ENCODE measurements at regions not wholly inside any gene's neighbourhood (a gene's known extent, or its start where the extent isn't known, plus 50 kb on each side); places are given as distances from the start of the nearest gene placed in this dataset.

DNA sequence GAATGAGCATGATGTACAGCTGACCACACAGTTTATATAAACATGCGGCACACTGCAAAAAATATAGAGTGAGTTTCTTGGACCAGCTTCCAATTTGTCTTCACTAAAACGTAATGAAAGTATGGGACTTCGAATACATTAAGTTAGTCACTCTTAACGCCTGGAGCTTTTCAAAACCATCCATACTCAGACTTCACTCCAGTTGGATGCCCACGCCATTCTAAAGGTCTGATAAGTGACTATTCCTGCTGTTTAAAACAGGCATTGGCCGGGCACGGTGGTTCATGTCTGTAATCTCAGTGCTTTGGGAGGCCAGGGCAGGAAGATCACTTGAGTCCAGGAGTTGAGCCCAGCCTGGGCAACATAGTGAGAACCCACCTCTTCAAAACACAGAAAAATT is 84.6 kb downstream of the MYL12B start:
- H3K9me3 ChIP-seq (ENCODE audit: control insufficient read depth, insufficient read depth, low read depth, low read length), result no peaks in the 10 kb centered on the region
- ChIA-PET CTCF (interaction anchor here (0.5 to 1.1 kb wide), 5 partner anchors 11 to 301 kb away, joined by 3 to 5 read pairs (median 4); no protein-coding TSS in a partner anchor), POLR2A (no interaction called here)
- H3K4me1 ChIP-seq (ENCODE audit: control insufficient read depth, insufficient read depth, low read length), result no peaks in the 10 kb centered on the region
- no peak overlapping the region for H3K4me3 ChIP-seq (ENCODE audit: low read depth, low read length)
- H3K36me3 ChIP-seq (ENCODE audit: control insufficient read depth in 2 of 2, insufficient read depth in 1 of 2, low read length in 2 of 2), result no peaks in the 10 kb centered on the region
- no peak overlapping the region for H3K27ac ChIP-seq (ENCODE audit: extremely low read depth, low read depth, low read length)
- TF ChIP-seq ZNF221 (tag by site-specific recombination; IDR thresholded peaks at IDR 0.05; ENCODE audit: borderline replicate concordance) (no peak), HOXA7 (CRISPR knock-in tag; IDR thresholded peaks at IDR 0.05; ENCODE audit: borderline replicate concordance) (no peak), ZNF48 (tag by site-specific recombination; IDR thresholded peaks at IDR 0.05) (no peak), KLF7 (tag by site-specific recombination; IDR thresholded peaks at IDR 0.05; ENCODE audit: borderline replicate concordance) (no peak), OVOL3 (tag by site-specific recombination; IDR thresholded peaks at IDR 0.05) (no peak), PRDM1 (tag by site-specific recombination; IDR thresholded peaks at IDR 0.05) (no peak), MYNN (tag by site-specific recombination; IDR thresholded peaks at IDR 0.05; ENCODE audit: borderline replicate concordance) (no peak), ZNF426 (tag by site-specific recombination; IDR thresholded peaks at IDR 0.05) (no peak)
- TF ChIP-seq, protein P1, sequence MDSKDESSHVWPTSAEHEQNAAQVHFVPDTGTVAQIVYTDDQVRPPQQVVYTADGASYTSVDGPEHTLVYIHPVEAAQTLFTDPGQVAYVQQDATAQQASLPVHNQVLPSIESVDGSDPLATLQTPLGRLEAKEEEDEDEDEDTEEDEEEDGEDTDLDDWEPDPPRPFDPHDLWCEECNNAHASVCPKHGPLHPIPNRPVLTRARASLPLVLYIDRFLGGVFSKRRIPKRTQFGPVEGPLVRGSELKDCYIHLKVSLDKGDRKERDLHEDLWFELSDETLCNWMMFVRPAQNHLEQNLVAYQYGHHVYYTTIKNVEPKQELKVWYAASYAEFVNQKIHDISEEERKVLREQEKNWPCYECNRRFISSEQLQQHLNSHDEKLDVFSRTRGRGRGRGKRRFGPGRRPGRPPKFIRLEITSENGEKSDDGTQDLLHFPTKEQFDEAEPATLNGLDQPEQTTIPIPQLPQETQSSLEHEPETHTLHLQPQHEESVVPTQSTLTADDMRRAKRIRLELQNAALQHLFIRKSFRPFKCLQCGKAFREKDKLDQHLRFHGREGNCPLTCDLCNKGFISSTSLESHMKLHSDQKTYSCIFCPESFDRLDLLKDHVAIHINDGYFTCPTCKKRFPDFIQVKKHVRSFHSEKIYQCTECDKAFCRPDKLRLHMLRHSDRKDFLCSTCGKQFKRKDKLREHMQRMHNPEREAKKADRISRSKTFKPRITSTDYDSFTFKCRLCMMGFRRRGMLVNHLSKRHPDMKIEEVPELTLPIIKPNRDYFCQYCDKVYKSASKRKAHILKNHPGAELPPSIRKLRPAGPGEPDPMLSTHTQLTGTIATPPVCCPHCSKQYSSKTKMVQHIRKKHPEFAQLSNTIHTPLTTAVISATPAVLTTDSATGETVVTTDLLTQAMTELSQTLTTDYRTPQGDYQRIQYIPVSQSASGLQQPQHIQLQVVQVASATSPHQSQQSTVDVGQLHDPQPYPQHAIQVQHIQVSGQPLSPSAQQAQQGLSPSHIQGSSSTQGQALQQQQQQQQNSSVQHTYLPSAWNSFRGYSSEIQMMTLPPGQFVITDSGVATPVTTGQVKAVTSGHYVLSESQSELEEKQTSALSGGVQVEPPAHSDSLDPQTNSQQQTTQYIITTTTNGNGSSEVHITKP (tag by site-specific recombination; IDR thresholded peaks at IDR 0.05), result no peak
- TF ChIP-seq, protein P2, sequence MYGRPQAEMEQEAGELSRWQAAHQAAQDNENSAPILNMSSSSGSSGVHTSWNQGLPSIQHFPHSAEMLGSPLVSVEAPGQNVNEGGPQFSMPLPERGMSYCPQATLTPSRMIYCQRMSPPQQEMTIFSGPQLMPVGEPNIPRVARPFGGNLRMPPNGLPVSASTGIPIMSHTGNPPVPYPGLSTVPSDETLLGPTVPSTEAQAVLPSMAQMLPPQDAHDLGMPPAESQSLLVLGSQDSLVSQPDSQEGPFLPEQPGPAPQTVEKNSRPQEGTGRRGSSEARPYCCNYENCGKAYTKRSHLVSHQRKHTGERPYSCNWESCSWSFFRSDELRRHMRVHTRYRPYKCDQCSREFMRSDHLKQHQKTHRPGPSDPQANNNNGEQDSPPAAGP (tag by site-specific recombination; IDR thresholded peaks at IDR 0.05), result no peak
- TF ChIP-seq, protein P3, sequence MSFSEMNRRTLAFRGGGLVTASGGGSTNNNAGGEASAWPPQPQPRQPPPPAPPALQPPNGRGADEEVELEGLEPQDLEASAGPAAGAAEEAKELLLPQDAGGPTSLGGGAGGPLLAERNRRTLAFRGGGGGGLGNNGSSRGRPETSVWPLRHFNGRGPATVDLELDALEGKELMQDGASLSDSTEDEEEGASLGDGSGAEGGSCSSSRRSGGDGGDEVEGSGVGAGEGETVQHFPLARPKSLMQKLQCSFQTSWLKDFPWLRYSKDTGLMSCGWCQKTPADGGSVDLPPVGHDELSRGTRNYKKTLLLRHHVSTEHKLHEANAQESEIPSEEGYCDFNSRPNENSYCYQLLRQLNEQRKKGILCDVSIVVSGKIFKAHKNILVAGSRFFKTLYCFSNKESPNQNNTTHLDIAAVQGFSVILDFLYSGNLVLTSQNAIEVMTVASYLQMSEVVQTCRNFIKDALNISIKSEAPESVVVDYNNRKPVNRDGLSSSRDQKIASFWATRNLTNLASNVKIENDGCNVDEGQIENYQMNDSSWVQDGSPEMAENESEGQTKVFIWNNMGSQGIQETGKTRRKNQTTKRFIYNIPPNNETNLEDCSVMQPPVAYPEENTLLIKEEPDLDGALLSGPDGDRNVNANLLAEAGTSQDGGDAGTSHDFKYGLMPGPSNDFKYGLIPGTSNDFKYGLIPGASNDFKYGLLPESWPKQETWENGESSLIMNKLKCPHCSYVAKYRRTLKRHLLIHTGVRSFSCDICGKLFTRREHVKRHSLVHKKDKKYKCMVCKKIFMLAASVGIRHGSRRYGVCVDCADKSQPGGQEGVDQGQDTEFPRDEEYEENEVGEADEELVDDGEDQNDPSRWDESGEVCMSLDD (tag by site-specific recombination; IDR thresholded peaks at IDR 0.05), result no peak

DNA sequence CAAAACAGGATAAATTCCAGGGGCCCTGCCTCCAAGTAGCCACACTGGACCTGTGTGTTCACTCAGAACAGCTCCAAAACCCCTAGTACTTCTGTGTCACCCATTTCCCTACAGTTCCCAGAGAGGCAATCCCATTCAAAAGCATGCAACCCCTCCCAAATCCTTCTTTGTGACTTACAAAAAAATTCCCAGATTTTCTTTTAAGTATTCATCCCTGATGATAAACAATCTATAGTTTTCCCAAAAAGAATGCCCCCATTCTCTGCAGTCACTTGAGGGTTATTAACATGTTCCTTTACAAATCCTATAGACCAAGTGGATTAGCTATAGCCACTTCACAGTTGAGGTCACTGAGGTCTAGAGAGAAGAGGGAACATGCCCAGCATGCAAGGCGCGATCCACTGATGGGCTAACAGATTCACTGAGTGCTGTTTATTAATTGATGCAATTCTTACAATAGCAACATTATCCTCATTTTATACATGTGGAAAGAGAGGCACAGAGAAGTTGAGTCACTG is 85.4 kb downstream of the MYL12B start:
- H3K4me1 ChIP-seq (ENCODE audit: control insufficient read depth, insufficient read depth, low read length), result no peaks in the 10 kb centered on the region
- POLR2A ChIA-PET, result no interaction called here
- H3K9me3 ChIP-seq (ENCODE audit: control insufficient read depth, insufficient read depth, low read depth, low read length), result no peaks in the 10 kb centered on the region
- no peaks in the 10 kb centered on the region for H3K36me3 ChIP-seq (ENCODE audit: control insufficient read depth in 2 of 2, insufficient read depth in 1 of 2, low read length in 2 of 2)
- CTCF ChIA-PET, result interaction anchor here (0.5 kb wide), 1 partner anchor 43 kb away, joined by 5 read pairs; no protein-coding TSS in a partner anchor
- no peak overlapping the region for H3K27ac ChIP-seq (ENCODE audit: extremely low read depth, low read depth, low read length)
- H3K4me3 ChIP-seq (ENCODE audit: low read depth, low read length), result no peak overlapping the region
- TF ChIP-seq, protein P4, sequence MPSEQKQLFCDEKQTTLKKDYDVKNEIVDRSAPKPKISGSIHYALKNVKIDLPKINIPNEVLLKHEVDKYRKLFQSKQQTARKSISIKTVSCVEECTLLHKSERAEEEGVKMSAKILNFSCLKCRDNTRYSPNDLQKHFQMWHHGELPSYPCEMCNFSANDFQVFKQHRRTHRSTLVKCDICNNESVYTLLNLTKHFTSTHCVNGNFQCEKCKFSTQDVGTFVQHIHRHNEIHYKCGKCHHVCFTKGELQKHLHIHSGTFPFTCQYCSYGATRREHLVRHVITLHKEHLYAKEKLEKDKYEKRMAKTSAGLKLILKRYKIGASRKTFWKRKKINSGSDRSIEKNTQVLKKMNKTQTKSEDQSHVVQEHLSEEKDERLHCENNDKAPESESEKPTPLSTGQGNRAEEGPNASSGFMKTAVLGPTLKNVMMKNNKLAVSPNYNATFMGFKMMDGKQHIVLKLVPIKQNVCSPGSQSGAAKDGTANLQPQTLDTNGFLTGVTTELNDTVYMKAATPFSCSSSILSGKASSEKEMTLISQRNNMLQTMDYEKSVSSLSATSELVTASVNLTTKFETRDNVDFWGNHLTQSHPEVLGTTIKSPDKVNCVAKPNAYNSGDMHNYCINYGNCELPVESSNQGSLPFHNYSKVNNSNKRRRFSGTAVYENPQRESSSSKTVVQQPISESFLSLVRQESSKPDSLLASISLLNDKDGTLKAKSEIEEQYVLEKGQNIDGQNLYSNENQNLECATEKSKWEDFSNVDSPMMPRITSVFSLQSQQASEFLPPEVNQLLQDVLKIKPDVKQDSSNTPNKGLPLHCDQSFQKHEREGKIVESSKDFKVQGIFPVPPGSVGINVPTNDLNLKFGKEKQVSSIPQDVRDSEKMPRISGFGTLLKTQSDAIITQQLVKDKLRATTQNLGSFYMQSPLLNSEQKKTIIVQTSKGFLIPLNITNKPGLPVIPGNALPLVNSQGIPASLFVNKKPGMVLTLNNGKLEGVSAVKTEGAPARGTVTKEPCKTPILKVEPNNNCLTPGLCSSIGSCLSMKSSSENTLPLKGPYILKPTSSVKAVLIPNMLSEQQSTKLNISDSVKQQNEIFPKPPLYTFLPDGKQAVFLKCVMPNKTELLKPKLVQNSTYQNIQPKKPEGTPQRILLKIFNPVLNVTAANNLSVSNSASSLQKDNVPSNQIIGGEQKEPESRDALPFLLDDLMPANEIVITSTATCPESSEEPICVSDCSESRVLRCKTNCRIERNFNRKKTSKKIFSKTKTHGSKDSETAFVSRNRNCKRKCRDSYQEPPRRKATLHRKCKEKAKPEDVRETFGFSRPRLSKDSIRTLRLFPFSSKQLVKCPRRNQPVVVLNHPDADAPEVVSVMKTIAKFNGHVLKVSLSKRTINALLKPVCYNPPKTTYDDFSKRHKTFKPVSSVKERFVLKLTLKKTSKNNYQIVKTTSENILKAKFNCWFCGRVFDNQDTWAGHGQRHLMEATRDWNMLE (tag by site-specific recombination; conservative IDR thresholded peaks at IDR 0.05; ENCODE audit: low read depth), result no peak
- TF ChIP-seq ZNF548 (tag by site-specific recombination; IDR thresholded peaks at IDR 0.05) (no peak), ZNF777 (tag by site-specific recombination; IDR thresholded peaks at IDR 0.05; ENCODE audit: borderline replicate concordance) (no peak), GLIS2 (tag by site-specific recombination; IDR thresholded peaks at IDR 0.05) (no peak)
- TF ChIP-seq, protein P5, sequence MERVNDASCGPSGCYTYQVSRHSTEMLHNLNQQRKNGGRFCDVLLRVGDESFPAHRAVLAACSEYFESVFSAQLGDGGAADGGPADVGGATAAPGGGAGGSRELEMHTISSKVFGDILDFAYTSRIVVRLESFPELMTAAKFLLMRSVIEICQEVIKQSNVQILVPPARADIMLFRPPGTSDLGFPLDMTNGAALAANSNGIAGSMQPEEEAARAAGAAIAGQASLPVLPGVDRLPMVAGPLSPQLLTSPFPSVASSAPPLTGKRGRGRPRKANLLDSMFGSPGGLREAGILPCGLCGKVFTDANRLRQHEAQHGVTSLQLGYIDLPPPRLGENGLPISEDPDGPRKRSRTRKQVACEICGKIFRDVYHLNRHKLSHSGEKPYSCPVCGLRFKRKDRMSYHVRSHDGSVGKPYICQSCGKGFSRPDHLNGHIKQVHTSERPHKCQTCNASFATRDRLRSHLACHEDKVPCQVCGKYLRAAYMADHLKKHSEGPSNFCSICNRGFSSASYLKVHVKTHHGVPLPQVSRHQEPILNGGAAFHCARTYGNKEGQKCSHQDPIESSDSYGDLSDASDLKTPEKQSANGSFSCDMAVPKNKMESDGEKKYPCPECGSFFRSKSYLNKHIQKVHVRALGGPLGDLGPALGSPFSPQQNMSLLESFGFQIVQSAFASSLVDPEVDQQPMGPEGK (tag by site-specific recombination; IDR thresholded peaks at IDR 0.05), result no peak
- TF ChIP-seq, protein P3 (tag by site-specific recombination; IDR thresholded peaks at IDR 0.05), result no peak
